NCI-H510A (cell line): ENCODE measurements at regions not wholly inside any gene's neighbourhood (a gene's known extent, or its start where the extent isn't known, plus 50 kb on each side); places are given as distances from the start of the nearest gene placed in this dataset.
"Not testable (repeated sequence)": the region's sequence is repeated elsewhere in the genome, so short reads cannot be mapped to it uniquely, and the experiment has no call there.

Source experiments
- DNase-seq: peaks from one replicate; lab custom pipeline; 2025; lab: John Stamatoyannopoulos, UW

DNA sequence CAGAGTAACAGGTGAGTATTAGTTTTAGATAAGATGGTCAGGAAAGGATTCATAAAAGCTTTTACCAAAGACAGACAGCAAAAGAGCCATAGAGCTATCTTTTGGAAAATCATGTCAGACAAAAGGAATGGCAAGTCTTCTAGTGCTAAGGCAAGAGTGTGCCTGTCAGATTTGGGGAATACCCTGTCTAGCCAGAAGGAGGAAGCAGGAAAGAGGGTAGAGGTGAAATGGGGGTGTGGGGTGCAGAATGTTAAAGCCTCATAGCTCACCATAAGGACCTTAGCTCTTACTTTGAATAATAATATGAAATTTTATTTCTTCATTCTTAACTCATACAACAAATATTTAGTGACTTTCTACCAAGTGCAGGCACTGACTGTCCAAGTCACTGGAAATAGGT lies 512.1 kb upstream of the ROBO2 start:
- DNase-seq: no peak

DNA sequence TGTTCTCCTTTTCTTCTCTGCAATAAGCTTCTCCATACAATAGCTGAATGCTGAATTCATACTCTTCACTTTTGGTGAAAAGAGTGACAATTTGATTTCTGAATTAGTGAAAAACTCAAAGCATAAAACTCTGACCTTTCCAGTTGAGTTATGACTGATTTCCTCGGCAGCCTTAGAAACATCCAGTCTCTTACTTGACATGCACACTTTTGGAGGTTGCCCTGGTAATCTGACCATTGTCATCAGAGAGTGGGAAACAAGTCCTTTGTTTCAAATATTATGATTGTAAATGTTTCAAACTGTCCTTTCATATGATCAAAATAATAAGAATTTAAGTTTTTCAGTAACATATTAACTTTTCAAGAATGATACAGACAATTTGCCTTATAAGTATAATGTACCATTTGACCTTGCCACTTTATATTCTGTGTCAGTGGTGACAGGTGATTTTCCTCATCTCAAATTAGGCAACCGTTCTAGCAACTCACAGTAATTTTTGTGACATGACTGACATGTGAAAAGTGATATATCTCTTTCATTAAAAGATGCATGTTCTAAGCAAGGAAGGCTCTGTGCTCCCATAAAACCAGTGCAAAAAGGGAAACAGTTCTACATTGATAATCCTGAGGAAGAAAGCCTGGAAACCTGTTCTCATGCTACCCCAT lies 507.6 kb upstream of the ROBO2 start:
- no peak for DNase-seq

DNA sequence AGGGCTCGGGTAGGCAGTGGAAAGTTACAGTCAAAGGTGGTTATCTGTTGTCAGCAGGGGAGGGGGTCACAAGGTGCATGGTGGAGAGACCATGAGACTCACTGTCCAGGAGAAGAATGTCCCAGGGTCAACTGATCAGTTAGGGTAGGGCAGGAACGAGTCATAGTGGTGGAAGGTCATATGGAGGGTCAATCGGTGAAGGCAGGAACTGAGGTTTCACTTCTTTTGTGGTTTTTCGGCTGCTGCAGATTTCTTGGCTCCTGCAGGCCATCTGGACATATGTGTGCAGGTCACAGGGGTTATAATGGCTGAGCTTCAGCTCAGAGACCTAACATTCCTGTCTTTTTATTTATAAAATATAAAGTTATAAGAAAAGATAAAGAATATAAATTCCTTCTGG lies 506.2 kb upstream of the ROBO2 start:
- not testable (repeated sequence) for DNase-seq

DNA sequence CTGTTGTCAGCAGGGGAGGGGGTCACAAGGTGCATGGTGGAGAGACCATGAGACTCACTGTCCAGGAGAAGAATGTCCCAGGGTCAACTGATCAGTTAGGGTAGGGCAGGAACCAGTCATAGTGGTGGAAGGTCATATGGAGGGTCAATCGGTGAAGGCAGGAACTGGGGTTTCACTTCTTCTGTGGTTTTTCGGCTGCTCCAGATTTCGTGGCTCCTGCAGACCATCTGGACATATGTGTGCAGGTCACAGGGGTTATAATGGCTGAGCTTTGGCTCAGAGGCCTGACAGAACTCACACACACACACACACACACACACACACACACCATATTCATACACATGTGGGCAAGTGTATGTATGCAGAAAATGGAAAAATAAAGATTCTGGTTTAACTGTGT lies 502.0 kb upstream of the ROBO2 start:
- not testable (repeated sequence) for DNase-seq

DNA sequence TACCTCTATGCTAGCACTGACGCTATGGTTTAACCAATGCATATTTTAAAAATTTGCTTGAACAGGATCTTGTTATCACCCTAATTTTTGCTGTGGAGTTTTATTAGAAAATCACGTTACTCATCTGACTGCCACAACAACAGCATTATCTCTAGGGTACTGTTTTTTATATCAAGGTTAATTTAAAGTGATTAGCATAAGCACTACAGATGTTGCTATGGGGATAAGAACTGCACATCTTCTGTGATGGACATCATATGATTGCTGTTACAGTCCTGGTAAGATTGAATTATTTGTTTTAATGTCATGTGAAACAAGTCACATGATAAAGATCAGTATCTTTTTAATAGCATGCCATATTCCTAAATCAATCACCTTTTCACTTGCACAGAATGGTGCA lies 492.2 kb upstream of the ROBO2 start:
- DNase-seq: no peak

DNA sequence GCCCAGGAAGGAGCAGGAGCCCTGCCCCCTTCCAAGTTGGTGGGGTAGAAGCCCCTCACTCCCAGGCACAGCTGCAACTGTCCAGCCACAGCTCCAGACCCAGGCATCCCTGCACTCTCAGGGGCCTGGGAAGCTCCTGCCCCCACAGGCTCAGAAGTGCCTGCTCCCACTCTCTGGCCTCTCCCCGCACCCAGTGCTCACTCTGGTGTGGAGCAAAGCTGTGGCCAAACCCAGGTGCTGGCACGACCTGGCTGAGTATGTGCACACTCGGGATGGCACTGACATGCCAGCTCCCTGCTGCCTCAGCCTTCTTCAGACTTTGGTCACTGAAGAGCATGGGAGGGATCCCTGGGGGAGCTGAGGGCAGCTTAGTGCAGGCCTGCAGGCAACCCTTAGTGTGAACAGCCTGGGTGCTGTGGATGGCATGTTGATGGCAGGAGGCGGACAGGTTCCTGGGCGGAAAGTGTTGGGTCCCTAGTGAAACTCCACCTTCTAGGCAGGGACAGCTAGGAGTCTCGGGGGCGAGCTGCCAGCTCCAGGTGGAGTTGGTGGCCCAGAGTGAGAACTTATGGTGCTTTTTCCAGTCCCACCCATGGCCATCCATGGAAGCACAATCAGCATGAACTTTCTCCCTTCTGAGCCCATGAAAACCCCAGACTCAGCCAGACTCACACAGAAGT lies 489.2 kb upstream of the ROBO2 start:
- no peak for DNase-seq

DNA sequence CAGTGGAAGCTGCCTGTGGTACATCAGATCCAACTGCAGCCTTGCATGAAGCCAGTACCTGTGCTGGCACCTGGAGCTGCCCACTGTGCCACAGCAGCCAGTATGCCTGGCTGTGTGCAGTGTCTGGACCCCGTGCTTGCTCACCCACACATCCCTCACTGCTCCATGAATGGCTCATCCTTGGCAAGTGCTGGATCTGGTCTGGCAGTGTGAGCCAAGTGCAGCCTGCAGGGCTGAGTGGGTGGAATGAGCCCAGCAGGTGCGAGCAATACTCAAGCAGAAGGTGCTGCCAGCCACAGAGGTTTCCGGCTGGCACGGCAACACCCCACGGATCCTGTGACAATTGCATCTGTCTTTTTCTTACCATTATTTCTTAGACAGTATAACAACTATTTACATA lies 488.2 kb upstream of the ROBO2 start:
- DNase-seq: no peak

DNA sequence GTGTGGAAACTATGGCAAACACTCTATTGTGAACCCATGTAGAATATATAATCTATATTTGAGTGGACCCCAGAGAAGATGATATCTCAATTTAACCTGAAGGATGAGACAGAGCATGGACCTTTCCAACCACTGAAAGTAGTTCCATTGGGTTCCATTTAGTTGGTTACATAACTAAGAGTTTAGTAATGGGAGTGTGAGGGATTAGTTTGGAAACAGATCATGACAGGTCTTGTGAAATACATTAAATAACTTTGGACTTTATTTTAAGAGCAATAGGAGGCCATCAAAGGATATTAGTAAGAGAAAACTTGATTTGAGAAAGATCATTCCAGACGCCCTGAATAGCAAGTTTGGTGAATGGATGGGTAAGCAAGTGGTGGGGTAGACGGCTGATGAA lies 487.2 kb upstream of the ROBO2 start:
- no peak for DNase-seq

DNA sequence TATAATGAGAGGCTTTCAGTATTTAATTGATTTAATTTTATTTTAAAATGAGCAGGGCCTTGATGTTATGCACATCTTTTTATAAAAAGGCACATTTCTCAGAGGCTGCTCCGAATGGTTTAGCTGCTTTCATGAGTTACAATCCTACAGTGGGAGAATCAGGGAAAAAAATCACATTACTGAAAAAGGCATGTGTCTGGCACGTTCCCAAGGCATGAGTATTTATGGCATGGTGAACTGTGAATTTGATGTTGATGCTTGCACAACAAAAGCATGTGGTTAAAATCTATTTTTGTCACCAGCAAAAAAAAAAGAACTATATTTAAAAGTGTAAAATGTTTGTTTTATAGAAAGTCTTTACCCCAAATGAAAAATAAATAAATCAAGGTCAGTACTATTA lies 485.2 kb upstream of the ROBO2 start:
- DNase-seq: no peak

DNA sequence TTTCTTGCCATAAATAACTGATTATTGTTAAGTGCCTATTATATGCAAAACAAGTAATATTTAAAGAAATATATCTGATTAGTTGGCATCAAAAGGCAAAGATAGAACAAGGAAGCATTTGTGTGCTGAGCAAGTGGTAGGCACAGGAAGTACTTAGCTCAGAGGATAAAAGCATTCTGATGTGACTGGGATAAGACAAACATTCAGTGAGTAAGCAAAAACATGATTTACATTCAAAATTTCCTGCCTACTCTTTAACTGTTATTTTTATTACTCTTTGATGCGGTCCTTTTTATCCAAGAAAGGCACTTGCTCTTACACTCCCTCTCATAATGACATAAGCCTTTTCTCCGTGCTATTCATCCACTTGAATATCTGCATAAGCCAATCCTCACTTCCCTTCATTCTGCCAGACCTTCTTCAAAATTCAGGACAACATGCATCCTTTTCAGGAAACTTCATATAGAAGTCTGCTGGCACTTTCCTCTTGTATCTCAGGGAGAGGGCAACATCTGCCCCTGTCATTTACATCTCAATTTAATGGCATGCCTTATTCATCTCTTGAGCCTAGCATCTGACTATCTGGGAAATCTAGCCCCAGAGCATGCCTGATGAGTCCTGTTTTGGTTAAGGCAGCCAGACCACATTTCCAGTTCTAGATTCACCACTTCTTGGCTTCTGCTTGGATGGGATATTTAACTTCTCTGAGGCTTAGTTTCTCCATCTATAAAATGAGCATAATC lies 478.2 kb upstream of the ROBO2 start:
- no peak for DNase-seq

DNA sequence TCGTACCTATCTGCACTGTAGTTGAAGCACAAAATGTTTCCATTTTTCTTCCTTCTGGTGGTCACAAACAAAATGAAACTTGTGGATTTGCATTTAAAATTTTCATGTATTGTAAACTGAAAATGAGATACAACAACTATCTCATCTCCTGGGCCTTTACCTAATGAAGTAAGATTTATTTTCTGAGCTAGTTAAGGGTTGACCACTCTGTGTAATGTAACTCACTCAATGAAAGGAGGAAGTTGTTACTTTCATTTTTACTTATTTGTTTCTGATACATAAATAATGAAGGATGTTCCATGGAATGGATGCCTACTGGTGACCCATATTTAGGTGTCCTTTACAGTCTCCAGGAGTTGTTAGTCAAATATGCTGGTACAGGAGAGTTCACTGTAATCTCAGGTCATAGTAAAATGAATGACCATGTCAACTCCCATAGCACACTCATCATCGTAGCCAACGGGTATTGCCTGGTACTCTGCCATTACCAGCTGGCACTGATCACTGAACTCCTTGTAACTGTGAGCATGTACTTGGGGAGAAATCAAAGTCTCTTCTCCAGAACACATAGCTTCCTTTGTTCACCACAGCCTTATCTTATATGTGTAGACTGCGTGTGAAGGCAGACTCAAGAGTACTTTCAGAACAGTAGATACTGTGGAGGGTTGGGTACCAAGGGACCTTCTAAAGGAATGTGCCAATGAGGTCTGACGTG lies 474.2 kb upstream of the ROBO2 start:
- no peak for DNase-seq

DNA sequence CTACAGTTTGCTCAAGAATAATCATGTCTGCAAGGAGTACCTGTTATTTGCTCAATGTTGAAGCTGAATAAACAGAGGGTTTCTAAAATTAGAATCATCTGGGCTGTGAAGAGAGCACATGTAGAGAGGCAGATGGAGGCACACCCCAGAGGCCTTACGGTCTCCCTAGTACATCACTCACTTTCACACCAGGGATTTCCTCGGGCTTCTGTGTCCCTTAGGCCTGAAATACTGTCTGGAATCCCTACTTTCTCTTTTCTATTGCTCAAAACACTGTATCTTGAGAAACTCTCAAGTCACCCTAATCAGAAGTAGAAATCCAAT lies 473.7 kb upstream of the ROBO2 start:
- no peak for DNase-seq

DNA sequence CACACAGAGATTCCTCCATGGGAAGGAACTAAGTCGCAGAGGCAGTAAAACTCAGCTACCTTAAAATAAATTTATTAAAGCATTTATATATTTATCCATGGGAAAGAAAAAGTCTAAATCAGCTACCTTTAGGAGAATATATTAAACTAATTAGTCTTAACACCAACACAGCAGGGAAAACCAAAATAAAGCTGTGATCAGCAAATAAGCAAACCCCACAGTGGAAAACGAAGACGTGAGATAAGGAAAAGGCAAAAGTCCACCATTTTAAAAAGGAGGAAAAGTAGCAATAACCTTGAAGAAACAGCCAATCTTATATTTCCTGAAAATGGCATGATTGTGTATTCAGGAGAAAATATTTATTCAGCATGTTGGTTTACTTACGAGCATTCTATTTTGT lies 473.0 kb upstream of the ROBO2 start:
- DNase-seq: no peak

DNA sequence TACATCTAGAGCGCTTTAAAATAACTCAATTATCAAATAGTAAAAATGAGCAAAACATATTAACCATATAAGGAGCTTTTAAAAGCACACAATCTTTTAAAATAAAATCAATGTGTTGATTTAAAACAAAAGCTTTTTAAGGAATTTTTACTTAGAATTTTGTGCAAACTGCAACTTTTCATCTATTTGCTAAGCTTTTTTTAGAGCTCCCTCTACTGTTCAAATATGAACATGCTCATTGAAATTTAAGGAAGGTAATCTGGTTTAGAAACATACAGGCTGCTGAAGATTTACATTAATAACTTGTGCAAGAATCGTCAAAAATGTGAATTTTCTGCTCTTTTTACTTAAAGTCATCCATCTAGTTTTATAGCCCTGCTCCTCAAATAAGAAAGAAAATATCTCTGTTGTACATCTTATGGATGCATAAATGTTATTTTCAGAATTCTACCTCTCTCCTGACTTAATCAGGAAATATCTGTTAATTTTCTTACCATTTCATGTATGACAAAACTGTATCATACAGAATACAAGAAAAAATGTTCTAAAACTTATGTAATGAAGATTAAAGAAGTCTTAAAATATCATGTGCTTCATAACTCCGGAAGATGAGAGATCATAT lies 469.4 kb upstream of the ROBO2 start:
- no peak for DNase-seq

DNA sequence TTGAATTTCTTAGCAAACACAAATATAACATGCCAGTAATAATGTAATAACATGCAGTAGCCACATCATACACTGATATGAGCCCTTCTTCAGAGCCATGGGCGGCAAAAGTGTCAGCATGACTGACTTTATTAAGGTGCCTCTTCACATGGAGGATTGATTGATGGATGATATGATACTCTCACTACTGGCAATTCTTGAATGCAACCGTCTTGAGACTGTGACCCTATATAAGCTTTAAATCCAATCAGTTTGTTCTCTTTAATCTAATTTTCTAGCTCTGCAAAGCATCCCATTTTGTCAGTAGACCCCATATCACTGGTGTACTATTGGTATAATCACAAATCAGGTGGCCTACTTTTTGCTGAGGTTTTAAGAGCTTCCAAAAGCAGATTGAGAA lies 463.7 kb upstream of the ROBO2 start:
- no peak for DNase-seq

DNA sequence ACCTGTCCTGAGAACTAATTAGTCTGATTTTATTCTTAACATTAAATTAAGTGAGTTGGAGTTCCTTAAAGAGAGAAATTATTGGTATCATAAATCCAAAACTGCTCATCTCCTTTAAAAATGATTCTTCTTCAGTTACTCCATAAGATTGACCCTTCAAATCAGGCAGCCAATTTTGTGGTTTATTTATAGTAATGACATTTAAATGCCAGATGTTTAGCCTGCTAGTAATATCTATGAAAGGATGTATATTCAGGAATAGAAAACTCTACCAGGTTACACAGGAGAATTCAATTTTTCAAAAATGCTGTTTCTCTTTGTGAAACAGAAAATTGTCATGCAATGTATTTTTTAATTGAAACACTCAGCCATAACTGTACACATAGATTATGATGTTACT lies 457.8 kb upstream of the ROBO2 start:
- no peak for DNase-seq

DNA sequence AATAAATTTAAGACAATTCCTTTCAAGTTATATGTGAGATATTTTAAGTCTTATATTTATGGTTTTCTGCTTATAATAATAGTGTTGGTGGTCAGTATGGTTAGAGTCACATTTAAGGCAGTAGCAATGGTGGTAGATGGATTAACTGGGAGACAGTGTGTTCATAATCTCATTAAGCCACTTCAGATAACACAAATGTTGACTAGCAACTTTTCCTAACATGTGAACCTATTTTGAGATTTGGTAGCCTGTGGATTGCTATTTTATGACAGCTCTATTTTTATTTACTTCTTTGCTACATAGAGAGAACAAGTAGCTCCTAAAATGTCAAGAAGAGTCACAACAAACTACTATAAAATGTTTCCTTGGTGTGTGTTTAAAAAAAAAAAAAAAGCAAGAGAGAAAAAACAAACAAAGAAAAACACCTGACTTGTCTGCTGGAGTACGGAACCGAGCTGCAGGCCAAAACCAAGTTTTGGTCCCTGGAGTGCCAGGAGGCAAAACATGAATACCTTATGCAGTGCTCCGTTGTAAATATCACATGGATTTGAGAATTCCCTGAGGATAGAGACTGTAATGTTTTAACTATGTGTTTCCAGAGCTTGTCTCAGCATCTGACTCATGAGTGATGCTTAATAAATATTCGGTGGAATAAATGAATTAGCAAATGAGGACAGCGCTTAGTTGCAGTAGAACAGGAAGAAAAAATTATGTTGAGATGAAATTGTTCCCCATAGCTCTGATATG lies 457.1 kb upstream of the ROBO2 start:
- DNase-seq: no peak

DNA sequence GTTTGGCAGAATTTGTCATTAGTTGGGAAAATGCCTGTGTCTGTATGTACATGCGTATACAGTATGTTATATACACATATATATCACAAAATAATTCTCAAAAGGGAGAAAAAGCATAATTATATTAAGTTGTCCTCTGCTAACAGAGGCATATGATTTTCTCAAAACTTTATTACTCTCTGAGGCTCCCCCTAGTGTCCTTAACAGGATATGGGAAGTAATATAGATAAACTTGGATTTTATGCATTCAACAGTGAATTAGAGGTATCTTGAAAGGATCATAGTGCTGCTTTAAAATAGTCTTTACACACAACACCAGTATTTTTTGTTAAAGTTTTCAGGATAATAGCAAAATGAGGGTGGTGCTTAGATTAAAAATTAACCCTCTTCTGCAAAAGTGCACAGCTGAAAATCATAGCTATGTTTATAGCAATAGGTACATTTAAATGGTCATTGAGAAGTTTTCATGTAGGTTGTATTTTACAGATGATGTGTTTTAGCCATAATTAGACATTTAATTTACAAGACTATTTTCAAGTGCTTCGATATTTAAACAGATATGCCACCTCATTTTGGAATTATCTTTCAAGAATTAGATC lies 454.0 kb upstream of the ROBO2 start:
- no peak for DNase-seq

DNA sequence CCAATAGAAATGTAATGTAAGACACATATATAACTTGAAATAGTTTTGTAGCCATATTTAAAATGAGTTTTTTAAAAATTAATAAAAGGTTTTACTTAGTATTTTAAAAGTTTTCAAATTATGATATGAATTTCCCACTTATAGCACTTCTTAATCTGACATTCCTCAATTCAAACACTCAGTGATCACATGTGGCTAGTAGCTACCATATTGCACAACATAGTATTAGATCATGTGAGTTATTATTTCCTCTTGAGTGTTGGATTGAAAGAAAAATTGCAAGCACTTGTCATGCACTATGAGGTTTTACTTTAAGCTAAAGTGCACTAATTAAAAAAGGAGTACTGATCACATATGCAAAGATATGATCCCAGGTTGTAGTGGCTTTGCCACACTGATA lies 453.4 kb upstream of the ROBO2 start:
- no peak for DNase-seq

DNA sequence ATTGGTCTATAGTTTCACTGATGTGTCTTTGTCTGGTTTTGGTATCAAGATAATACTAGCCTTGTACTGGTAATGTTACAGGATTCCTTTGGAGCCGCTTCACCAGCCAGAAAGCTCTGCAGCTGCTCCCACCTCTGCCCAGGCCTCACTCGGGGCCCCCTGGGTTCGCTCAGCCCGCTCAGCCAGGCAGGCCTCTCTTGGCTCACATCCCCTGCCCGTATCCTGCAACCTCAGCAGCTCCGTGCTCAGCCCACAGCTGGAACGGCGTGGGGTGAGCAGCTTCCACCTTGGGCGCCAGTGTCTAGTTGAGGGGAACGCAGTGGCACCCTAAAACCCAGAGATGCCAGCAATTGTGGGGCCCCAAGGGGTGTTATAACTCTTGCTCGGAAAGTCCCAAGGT lies 429.7 kb upstream of the ROBO2 start:
- no peak for DNase-seq

DNA sequence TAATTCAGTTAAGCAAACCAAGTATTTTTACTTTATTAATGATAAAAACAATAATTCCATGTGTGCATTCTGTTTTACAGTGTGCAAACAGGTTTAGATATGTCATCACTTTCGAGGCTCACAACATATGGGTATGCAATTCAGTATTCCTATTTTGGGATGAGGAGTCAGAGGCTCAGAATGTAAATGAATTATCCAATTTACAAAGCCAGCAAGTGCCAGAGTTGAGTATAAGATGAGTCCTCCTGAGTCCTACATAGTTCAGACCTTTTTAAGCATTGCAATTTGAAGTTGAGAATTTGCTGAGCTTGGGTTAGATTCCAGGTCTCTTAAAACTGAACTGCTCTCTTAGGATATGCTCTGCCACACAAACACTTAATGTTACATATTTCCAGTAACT lies 424.2 kb upstream of the ROBO2 start:
- no peak for DNase-seq
